Endothelial cell of umbilical vein (primary cell): ENCODE measurements at regions not wholly inside any gene's neighbourhood (a gene's known extent, or its start where the extent isn't known, plus 50 kb on each side); places are given as distances from the start of the nearest gene placed in this dataset.

Source experiments
- BruUV-seq: library from RNA; stranded (reverse); fragments of 400-500 nt; replicated peaks from 2 replicates; lab custom pipeline; 2021; lab: Mats Ljungman, UMichigan
- CTCF ChIA-PET: fragments of 300-600, 350-600 bp; sonication (Branson Sonifier 250); formaldehyde crosslinking; loops from one replicate; lab custom pipeline; 2021; ENCODE audit warnings: antibody characterized with exemption, inconsistent platforms; lab: Charles Lee
- POLR2A ChIA-PET: fragments of 300-600, 350-600 bp; sonication (Branson Sonifier 250); formaldehyde crosslinking; loops from one replicate; lab custom pipeline; 2021; ENCODE audit warnings: antibody characterized with exemption, inconsistent platforms; lab: Charles Lee
- DNase-seq: peaks from one replicate; pipeline ENCODE4 v3.0.0-alpha.2; 2011; ENCODE audit warnings: low read depth, low spot score
- FAIRE-seq: peaks from 2 replicates; lab custom pipeline; 2011; peaks lifted over from hg19 to GRCh38; lab: Jason Lieb, UNC
- H2AFZ ChIP-seq: 2 replicates; pipeline ENCODE4 v1.6.0; 2012; ENCODE audit warnings: low read depth, low read length, control low read depth, inconsistent platforms
- H3K27ac ChIP-seq: 2 replicates; pipeline ENCODE4 v1.5.1; 2011; ENCODE audit warnings: low read depth, mild to moderate bottlenecking, control low read depth, low read length, moderate library complexity; ENCODE audit not compliant: insufficient read depth
- H3K27me3 ChIP-seq, 2 experiments: 2 replicates each; pipeline versions ENCODE4 v1.6.0 to v1.6.1; 2011; ENCODE audit warnings: low read length in 2 of 2, mixed read lengths in 1 of 2; ENCODE audit not compliant: control insufficient read depth in 2 of 2, insufficient read depth in 2 of 2
- H3K36me3 ChIP-seq, 2 experiments: 2 replicates in 1 of 2; 3 replicates in 1 of 2; pipeline ENCODE4 v1.5.1; 2011; ENCODE audit warnings: low read length in 2 of 2, mild to moderate bottlenecking in 1 of 2, moderate library complexity in 1 of 2; ENCODE audit not compliant: control insufficient read depth in 2 of 2, insufficient read depth in 2 of 2; ENCODE audit errors: extremely low read depth in 1 of 2
- H3K4me1 ChIP-seq: 3 replicates; pipeline ENCODE4 v1.5.1; 2011; ENCODE audit warnings: mild to moderate bottlenecking, low read length; ENCODE audit not compliant: control insufficient read depth, insufficient read depth; ENCODE audit errors: extremely low read depth
- H3K4me2 ChIP-seq: 2 replicates; pipeline ENCODE4 v1.6.1; 2011; ENCODE audit warnings: low read length, control low read depth, mixed read lengths; ENCODE audit not compliant: insufficient read depth
- H3K4me3 ChIP-seq, 3 experiments: fragments of 200-600 bp in 1 of 3; sonication (generic), shearing (Covaris generic) in 1 of 3; replicated peaks in 1 of 3; 2 replicates each; pipeline ENCODE4 v1.5.1; 2011 to 2016; ENCODE audit warnings: control low read depth in 3 of 3, low read length in 3 of 3, mild to moderate bottlenecking in 2 of 3, inconsistent platforms in 1 of 3, low read depth in 1 of 3, moderate library complexity in 1 of 3; ENCODE audit not compliant: insufficient read depth in 1 of 3
- H3K79me2 ChIP-seq: 2 replicates; pipeline ENCODE4 v1.6.0; 2012; ENCODE audit warnings: low read length, inconsistent platforms; ENCODE audit not compliant: control insufficient read depth, insufficient read depth
- H3K9ac ChIP-seq: replicated peaks from 2 replicates; pipeline ENCODE3; 2011; ENCODE audit warnings: low read length, control low read depth; ENCODE audit not compliant: insufficient read depth; ENCODE audit errors: extremely low read depth
- H3K9me1 ChIP-seq: replicated peaks from 3 replicates; pipeline ENCODE4 v1.6.0; 2011; ENCODE audit warnings: mild to moderate bottlenecking, low read length; ENCODE audit not compliant: control insufficient read depth, insufficient read depth; ENCODE audit errors: extremely low read depth
- H3K9me3 ChIP-seq: replicated peaks from 2 replicates; pipeline ENCODE4 v1.5.1; 2012; ENCODE audit warnings: low read length, inconsistent platforms; ENCODE audit not compliant: control insufficient read depth, insufficient read depth
- H4K20me1 ChIP-seq: replicated peaks from 2 replicates; pipeline ENCODE3; 2011; ENCODE audit warnings: mild to moderate bottlenecking, low read length; ENCODE audit not compliant: control insufficient read depth, insufficient read depth; ENCODE audit errors: extremely low read depth
- EZH2 ChIP-seq: IDR thresholded peaks from 2 replicates; pipeline ENCODE4 v1.6.1; 2012; ENCODE audit warnings: borderline replicate concordance, low read depth, mild to moderate bottlenecking, moderate library complexity, low read length, inconsistent platforms; ENCODE audit not compliant: severe bottlenecking
- FOS ChIP-seq: IDR thresholded peaks from 2 replicates; pipeline ENCODE4 v1.6.1; 2011; ENCODE audit warnings: mild to moderate bottlenecking, low read length, moderate library complexity, borderline replicate concordance; ENCODE audit not compliant: insufficient read depth
- GATA2 ChIP-seq: IDR thresholded peaks from 2 replicates; pipeline ENCODE4 v1.7.0; 2011; ENCODE audit warnings: low read depth, mild to moderate bottlenecking, moderate library complexity, mixed read lengths, low read length; ENCODE audit not compliant: insufficient read length, insufficient read depth
- JUN ChIP-seq: IDR thresholded peaks from 2 replicates; pipeline ENCODE4 v1.6.1; 2011; ENCODE audit warnings: borderline replicate concordance, low read depth; ENCODE audit not compliant: insufficient read length, insufficient read depth
- MYC ChIP-seq: IDR thresholded peaks from one replicate; pipeline ENCODE4 v1.6.1; 2011; ENCODE audit warnings: mild to moderate bottlenecking, low read depth, low read length
- POLR2A ChIP-seq: IDR thresholded peaks from 2 replicates; pipeline ENCODE4 v1.6.1; 2012; ENCODE audit warnings: low read depth, mild to moderate bottlenecking, control low read depth, low read length
- POLR2AphosphoS5 ChIP-seq: IDR thresholded peaks from 2 replicates; pipeline ENCODE4 v1.6.1; 2012; ENCODE audit warnings: low read depth, mild to moderate bottlenecking, control low read depth, low read length, moderate library complexity; ENCODE audit not compliant: insufficient read depth
- dilution Hi-C: fragments of 300-500 bp; cut with MboI; formaldehyde crosslinking; loops from one replicate; pipeline ENCODE4 v1.15.0; 2019; ENCODE audit warnings: low sequenced_read_pairs; ENCODE audit not compliant: extremely low pct_ligation_motif_present
- intact Hi-C: fragments of 100-400 bp; cut with micrococcal nuclease; formaldehyde crosslinking; loops from one replicate; pipeline ENCODE4 v1.10.0; 2022
- TF ChIP-seq, protein P1 (sequence below), 2 donors: IDR thresholded peaks; 1 replicate in 1 of 2; 2 replicates in 1 of 2; pipeline ENCODE4 v1.5.1; 2011; ENCODE audit warnings: low read length in 2 of 2, mild to moderate bottlenecking in 2 of 2, moderate library complexity in 2 of 2, control low read depth in 1 of 2, inconsistent platforms in 1 of 2, low read depth in 1 of 2; ENCODE audit not compliant: insufficient read depth in 1 of 2; ENCODE audit errors: extremely low read depth in 1 of 2
- TF ChIP-seq, protein P2 (sequence below): IDR thresholded peaks from 2 replicates; pipeline ENCODE4 v1.6.1; 2011; ENCODE audit not compliant: insufficient read depth, insufficient read length

DNA sequence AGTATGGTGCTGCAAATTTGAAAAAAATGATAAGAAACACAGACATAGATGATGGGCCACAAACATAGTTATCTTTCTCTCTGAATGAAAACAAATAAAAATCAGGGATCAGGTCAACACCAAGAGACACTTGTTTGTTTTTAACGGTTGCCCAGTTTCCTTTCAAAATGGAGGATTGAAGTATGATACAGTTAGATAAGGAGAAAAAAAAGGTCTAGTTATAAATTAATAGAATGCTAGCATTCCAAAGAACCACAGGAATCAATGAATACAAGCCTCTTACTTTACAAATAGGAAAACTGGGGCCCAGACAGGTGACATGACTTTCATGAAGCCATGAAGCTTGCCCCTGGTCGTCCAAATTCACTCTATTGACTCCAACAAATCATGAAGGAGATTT is 305.1 kb downstream of the ZNF621 start:
- ChIA-PET POLR2A (no interaction called here), CTCF (no interaction called here)
- FAIRE-seq (no peak), DNase-seq (no peak)
- Histone ChIP-seq H3K79me2 (no peaks in the 10 kb centered on the region), H2AFZ (no peak overlapping the region), H4K20me1 (no peaks in the 10 kb centered on the region), H3K27me3 (no peaks in the 10 kb centered on the region), H3K4me1 (no peaks in the 10 kb centered on the region), H3K9me1 (no peaks in the 10 kb centered on the region), H3K36me3 (no peaks in the 10 kb centered on the region), H3K4me2 (no peak overlapping the region), H3K27ac (no peak overlapping the region), H3K9ac (no peak overlapping the region), H3K9me3 (no peaks in the 10 kb centered on the region), H3K4me3 (no peak overlapping the region)
- no TSS peak for BruUV-seq
- TF ChIP-seq MYC (no peak), POLR2AphosphoS5 (no peak), JUN (no peak), GATA2 (no peak), EZH2 (no peak), FOS (no peak), POLR2A (no peak)
- TF ChIP-seq, protein P1, sequence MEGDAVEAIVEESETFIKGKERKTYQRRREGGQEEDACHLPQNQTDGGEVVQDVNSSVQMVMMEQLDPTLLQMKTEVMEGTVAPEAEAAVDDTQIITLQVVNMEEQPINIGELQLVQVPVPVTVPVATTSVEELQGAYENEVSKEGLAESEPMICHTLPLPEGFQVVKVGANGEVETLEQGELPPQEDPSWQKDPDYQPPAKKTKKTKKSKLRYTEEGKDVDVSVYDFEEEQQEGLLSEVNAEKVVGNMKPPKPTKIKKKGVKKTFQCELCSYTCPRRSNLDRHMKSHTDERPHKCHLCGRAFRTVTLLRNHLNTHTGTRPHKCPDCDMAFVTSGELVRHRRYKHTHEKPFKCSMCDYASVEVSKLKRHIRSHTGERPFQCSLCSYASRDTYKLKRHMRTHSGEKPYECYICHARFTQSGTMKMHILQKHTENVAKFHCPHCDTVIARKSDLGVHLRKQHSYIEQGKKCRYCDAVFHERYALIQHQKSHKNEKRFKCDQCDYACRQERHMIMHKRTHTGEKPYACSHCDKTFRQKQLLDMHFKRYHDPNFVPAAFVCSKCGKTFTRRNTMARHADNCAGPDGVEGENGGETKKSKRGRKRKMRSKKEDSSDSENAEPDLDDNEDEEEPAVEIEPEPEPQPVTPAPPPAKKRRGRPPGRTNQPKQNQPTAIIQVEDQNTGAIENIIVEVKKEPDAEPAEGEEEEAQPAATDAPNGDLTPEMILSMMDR (IDR thresholded peaks at IDR 0.05; ENCODE audit: extremely low read depth in 1 of 2, insufficient read depth in 1 of 2, low read depth in 1 of 2, low read length in 2 of 2), result no peak
- TF ChIP-seq, protein P2, sequence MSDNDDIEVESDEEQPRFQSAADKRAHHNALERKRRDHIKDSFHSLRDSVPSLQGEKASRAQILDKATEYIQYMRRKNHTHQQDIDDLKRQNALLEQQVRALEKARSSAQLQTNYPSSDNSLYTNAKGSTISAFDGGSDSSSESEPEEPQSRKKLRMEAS, result no peak
- dilution Hi-C loops (no loop called here), intact Hi-C loops (no loop called here)
